ENCODE measurements at regions not wholly inside any gene's neighbourhood (a gene's known extent, or its start where the extent isn't known, plus 50 kb on each side); places are given as distances from the start of the nearest gene placed in this dataset.

DNA sequence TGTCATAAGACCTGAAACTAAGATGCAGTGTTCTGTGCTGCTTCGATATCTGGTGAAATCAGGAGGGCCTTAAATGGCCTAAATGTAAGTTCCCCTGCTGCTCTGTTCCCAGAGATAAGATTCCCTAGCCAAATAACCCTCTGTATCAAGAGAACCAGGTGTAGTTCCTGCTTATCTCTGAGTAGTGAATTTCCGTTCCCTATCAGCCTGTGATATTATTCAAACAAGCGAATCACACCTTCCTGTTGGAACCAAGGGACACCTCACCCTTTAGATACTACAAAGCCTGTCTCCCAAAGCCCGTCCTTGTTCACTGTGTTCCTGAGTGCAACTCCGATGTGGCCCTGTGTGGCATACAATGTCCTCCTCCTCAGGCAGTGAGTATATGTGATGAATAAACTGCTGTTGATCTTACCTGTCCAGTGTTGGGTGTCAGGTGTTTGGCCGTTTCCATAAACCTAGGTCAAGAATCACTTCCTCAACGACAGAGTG lies 52.2 kb upstream of the COCH start:
- DNase-seq = no peak
- H3K4me1 Mint-ChIP-seq = no peaks in the 10 kb centered on the region
- H3K4me3 Mint-ChIP-seq = no peak overlapping the region
- no peak overlapping the region for H3K27ac Mint-ChIP-seq
- H3K9me3 Mint-ChIP-seq = peaks cover 28% of the 10 kb centered on the region
- peaks cover 4% of the 10 kb centered on the region for H3K27me3 Mint-ChIP-seq (ENCODE audit: low read depth, poor library complexity)
- TF ChIP-seq, protein P1, sequence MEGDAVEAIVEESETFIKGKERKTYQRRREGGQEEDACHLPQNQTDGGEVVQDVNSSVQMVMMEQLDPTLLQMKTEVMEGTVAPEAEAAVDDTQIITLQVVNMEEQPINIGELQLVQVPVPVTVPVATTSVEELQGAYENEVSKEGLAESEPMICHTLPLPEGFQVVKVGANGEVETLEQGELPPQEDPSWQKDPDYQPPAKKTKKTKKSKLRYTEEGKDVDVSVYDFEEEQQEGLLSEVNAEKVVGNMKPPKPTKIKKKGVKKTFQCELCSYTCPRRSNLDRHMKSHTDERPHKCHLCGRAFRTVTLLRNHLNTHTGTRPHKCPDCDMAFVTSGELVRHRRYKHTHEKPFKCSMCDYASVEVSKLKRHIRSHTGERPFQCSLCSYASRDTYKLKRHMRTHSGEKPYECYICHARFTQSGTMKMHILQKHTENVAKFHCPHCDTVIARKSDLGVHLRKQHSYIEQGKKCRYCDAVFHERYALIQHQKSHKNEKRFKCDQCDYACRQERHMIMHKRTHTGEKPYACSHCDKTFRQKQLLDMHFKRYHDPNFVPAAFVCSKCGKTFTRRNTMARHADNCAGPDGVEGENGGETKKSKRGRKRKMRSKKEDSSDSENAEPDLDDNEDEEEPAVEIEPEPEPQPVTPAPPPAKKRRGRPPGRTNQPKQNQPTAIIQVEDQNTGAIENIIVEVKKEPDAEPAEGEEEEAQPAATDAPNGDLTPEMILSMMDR (IDR thresholded peaks at IDR 0.05) = no peak
- peaks cover 5% of the 10 kb centered on the region for H3K36me3 Mint-ChIP-seq (ENCODE audit: low read depth)
